GM12873 (cell line): ENCODE measurements at regions not wholly inside any gene's neighbourhood (a gene's known extent, or its start where the extent isn't known, plus 50 kb on each side); places are given as distances from the start of the nearest gene placed in this dataset.

ENCODE experiments used
- TF ChIP-seq, protein P1 (sequence below): IDR thresholded peaks from 2 replicates; pipeline ENCODE4 v1.5.1; 2012; ENCODE audit warnings: low read depth, mild to moderate bottlenecking, moderate library complexity, low read length, control low read depth; ENCODE audit not compliant: insufficient read depth; ENCODE audit errors: missing control alignments

DNA sequence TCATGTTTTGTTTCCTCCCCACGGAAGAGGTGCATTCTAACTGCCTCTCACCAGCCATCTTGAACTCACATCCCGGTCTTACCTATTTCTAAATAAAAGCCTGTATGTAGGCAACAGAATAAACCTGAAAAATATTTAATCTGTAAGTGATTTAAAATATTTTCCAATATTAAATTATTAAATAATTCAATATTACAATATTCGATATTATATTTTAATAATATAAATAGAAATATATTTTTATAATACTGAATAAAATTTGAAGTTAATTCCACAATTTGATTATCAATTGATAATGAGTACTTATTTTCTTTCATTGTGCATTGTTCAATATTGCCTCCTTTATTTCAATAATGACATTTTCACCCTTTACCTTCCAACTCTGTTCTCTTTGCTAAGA is 404.4 kb downstream of the CYLC2 start:
- TF ChIP-seq, protein P1, sequence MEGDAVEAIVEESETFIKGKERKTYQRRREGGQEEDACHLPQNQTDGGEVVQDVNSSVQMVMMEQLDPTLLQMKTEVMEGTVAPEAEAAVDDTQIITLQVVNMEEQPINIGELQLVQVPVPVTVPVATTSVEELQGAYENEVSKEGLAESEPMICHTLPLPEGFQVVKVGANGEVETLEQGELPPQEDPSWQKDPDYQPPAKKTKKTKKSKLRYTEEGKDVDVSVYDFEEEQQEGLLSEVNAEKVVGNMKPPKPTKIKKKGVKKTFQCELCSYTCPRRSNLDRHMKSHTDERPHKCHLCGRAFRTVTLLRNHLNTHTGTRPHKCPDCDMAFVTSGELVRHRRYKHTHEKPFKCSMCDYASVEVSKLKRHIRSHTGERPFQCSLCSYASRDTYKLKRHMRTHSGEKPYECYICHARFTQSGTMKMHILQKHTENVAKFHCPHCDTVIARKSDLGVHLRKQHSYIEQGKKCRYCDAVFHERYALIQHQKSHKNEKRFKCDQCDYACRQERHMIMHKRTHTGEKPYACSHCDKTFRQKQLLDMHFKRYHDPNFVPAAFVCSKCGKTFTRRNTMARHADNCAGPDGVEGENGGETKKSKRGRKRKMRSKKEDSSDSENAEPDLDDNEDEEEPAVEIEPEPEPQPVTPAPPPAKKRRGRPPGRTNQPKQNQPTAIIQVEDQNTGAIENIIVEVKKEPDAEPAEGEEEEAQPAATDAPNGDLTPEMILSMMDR, result no peak

GRCh38 chr9:103407260-103407659 is 412.1 kb downstream of the CYLC2 start:
- TF ChIP-seq, protein P1, result no peak

DNA sequence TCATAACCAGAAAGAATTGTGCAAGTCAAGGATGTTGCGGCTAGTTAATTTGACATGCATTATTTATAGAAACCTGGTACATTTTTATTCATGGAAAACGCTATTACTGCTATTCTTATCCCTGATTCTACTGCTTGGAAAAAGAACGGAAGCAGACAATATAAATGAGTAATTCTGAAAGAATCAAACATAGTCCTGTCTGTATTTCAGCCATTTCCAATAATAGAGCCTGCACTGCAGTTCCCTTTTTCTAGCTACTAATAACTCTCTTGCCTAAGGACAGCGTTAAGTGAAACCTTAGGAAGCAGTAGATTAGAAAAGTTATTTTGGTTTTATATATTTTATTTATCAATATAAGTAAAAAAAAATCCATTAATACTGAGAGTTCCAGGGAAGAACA is 414.9 kb downstream of the CYLC2 start:
- TF ChIP-seq, protein P1, result no peak

- TF ChIP-seq, protein P1, result no peak
Measured at GRCh38 chr9:103427696-103428095, 432.6 kb downstream of the CYLC2 start.

- TF ChIP-seq, protein P1, result no peak
Measured at GRCh38 chr9:103430469-103430868, 435.3 kb downstream of the CYLC2 start.

- TF ChIP-seq, protein P1, result no peak
Measured at GRCh38 chr9:103431809-103432208, 436.7 kb downstream of the CYLC2 start.

GRCh38 chr9:103444176-103444575 is 449.0 kb downstream of the CYLC2 start:
- TF ChIP-seq, protein P1, result no peak
